Calu3 (cell line): ENCODE measurements at regions not wholly inside any gene's neighbourhood (a gene's known extent, or its start where the extent isn't known, plus 50 kb on each side); places are given as distances from the start of the nearest gene placed in this dataset.

Experiments used
- BruUV-seq: library from RNA; stranded (reverse); fragments of 400-500 nt; replicated peaks from 2 replicates; lab custom pipeline; 2021; lab: Mats Ljungman, UMichigan
- CTCF ChIA-PET: fragments of 300-600 bp; sonication (Branson Sonifier 250); formaldehyde crosslinking; loops from one replicate; lab custom pipeline; 2022; ENCODE audit warnings: antibody characterized with exemption; lab: Charles Lee
- DNase-seq: peaks from one replicate; pipeline ENCODE4 v3.0.0; 2022
- H3K27ac Mint-ChIP-seq: one replicate; pipeline ENCODE4 v1.8.0; 2022; ENCODE audit warnings: mixed read lengths; ENCODE audit not compliant: unreplicated experiment
- H3K27me3 Mint-ChIP-seq: one replicate; pipeline ENCODE4 v1.8.0; 2022; ENCODE audit warnings: mixed read lengths; ENCODE audit not compliant: unreplicated experiment
- H3K36me3 Mint-ChIP-seq: one replicate; pipeline ENCODE4 v1.8.0; 2022; ENCODE audit warnings: mild to moderate bottlenecking, moderate library complexity, mixed read lengths; ENCODE audit not compliant: insufficient read depth, unreplicated experiment
- H3K4me1 Mint-ChIP-seq: one replicate; pipeline ENCODE4 v1.8.0; 2022; ENCODE audit warnings: mild to moderate bottlenecking, low read depth, mixed read lengths; ENCODE audit not compliant: unreplicated experiment
- H3K4me3 Mint-ChIP-seq: one replicate; pipeline ENCODE4 v1.8.0; 2022; ENCODE audit warnings: mild to moderate bottlenecking, low read depth, moderate library complexity, mixed read lengths; ENCODE audit not compliant: unreplicated experiment
- H3K9me3 Mint-ChIP-seq: one replicate; pipeline ENCODE4 v1.8.0; 2022; ENCODE audit warnings: low read depth, mixed read lengths; ENCODE audit not compliant: unreplicated experiment
- intact Hi-C: fragments of 100-400 bp; cut with micrococcal nuclease; formaldehyde crosslinking; loops from one replicate; pipeline ENCODE4 v1.10.0; 2022; ENCODE audit not compliant: unreplicated experiment
- TF ChIP-seq, protein P1 (sequence below): fragments of 200-600 bp; IDR thresholded peaks from one replicate; pipeline ENCODE4 v1.8.0; 2022; ENCODE audit warnings: antibody characterized with exemption; ENCODE audit not compliant: unreplicated experiment

DNA sequence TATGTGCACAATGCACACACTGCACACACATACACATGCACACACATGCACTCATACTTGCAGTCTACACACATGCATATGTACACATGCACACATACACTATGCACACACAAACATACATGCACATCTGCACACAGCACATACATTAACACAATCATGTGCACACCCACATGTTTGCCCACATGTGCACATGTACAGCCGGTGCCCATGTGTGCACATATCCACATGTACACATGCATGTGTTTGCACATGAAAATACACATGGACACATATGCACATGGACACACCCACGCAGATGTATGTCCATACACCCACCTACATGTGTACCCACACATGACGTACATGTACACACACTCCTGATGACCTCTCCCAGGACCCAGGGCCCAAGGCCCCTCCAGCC, 105.1 kb upstream of the ACTRT2 start:
- CTCF ChIA-PET = no interaction called here
- H3K36me3 Mint-ChIP-seq = no peaks in the 10 kb centered on the region
- H3K27me3 Mint-ChIP-seq = no peaks in the 10 kb centered on the region
- H3K4me3 Mint-ChIP-seq = no peak overlapping the region
- DNase-seq = no peak
- H3K27ac Mint-ChIP-seq = no peak overlapping the region
- no peaks in the 10 kb centered on the region for H3K4me1 Mint-ChIP-seq
- BruUV-seq = no TSS peak
- peaks cover 7% of the 10 kb centered on the region for H3K9me3 Mint-ChIP-seq
- TF ChIP-seq, protein P1, sequence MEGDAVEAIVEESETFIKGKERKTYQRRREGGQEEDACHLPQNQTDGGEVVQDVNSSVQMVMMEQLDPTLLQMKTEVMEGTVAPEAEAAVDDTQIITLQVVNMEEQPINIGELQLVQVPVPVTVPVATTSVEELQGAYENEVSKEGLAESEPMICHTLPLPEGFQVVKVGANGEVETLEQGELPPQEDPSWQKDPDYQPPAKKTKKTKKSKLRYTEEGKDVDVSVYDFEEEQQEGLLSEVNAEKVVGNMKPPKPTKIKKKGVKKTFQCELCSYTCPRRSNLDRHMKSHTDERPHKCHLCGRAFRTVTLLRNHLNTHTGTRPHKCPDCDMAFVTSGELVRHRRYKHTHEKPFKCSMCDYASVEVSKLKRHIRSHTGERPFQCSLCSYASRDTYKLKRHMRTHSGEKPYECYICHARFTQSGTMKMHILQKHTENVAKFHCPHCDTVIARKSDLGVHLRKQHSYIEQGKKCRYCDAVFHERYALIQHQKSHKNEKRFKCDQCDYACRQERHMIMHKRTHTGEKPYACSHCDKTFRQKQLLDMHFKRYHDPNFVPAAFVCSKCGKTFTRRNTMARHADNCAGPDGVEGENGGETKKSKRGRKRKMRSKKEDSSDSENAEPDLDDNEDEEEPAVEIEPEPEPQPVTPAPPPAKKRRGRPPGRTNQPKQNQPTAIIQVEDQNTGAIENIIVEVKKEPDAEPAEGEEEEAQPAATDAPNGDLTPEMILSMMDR = no peak
- intact Hi-C loops = no loop called here

DNA sequence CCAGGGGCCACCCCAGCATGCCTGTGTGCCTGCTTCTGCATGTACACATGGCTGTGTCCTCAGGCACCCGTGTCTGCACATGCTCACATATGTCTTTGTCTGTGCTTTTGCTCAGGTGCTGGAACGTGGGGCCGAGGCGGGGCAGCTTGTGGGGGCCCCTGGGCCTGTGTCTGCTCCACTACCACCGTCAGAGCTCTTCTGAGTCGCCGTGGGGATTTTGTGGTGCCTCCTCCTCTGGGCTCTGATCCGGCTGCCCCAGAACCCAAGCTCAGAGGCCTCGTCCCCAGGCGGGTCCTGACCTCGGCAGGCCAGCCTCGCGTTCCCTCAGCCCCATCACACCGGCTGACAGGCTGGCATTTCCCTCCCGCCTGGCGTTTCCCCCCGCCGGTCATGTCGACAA, 104.6 kb upstream of the ACTRT2 start:
- intact Hi-C loops = no loop called here
- Mint-ChIP-seq H3K4me3 (no peak overlapping the region), H3K4me1 (no peaks in the 10 kb centered on the region), H3K27me3 (peaks cover 5% of the 10 kb centered on the region), H3K27ac (no peak overlapping the region), H3K36me3 (no peaks in the 10 kb centered on the region), H3K9me3 (peaks cover 7% of the 10 kb centered on the region)
- no peak for DNase-seq
- CTCF ChIA-PET = no interaction called here
- TF ChIP-seq, protein P1 = no peak
- no TSS peak for BruUV-seq

DNA sequence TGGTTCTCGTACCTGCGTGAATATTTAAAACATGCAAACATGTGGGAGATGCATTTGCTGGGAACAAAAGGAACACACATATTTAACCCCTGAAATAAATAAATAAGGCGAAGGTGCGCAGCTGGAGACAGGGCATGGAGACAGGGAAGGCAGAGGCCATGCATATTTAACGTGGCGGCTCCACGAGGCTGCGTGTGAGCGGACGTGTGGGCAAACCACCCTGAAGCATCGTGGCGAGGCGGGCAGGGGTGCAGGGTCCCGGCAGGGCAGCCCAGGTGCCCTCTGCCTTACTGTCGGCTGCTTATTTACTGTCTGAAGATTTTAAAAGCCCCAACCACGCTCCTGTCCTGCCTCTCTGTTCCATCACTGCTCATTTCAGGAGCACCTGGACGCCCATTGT, 104.0 kb upstream of the ACTRT2 start:
- H3K4me1 Mint-ChIP-seq = no peaks in the 10 kb centered on the region
- DNase-seq = no peak
- H3K4me3 Mint-ChIP-seq = no peak overlapping the region
- H3K27me3 Mint-ChIP-seq = peaks cover 10% of the 10 kb centered on the region
- H3K27ac Mint-ChIP-seq = no peak overlapping the region
- BruUV-seq = no TSS peak
- intact Hi-C loops = no loop called here
- CTCF ChIA-PET = no interaction called here
- H3K9me3 Mint-ChIP-seq = peaks cover 7% of the 10 kb centered on the region
- no peaks in the 10 kb centered on the region for H3K36me3 Mint-ChIP-seq
- TF ChIP-seq, protein P1 = no peak

DNA sequence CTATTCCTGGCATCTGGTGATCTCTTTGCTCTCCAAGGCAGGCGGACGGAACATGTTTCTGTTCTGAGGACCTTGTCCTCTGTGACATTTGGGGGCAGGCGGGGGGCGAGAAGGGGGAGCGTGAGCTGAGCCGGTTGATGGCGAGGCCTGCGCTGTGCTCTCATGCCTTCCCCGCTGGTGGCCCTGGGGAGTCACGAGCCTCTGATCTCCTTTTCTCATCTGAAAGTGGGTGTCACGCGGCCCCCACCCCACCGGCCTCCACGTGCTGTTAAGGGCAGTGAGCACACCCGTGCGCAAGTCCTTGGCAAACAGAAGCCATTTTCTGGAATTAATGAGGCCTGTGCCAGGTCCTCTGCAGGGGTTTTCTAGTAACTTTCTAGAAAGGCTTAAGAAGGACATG, 102.8 kb upstream of the ACTRT2 start:
- CTCF ChIA-PET = no interaction called here
- TF ChIP-seq, protein P1 = no peak
- Mint-ChIP-seq H3K27me3 (peaks cover 22% of the 10 kb centered on the region), H3K9me3 (peaks cover 7% of the 10 kb centered on the region), H3K36me3 (no peaks in the 10 kb centered on the region), H3K4me1 (no peaks in the 10 kb centered on the region), H3K27ac (no peak overlapping the region), H3K4me3 (no peak overlapping the region)
- DNase-seq = no peak
- BruUV-seq = no TSS peak
- intact Hi-C loops = no loop called here
